ENCODE measurements at regions not wholly inside any gene's neighbourhood (a gene's known extent, or its start where the extent isn't known, plus 50 kb on each side); places are given as distances from the start of the nearest gene placed in this dataset.

- DNase-seq: no peak
Observed at GRCh38 chr11:95717314-95717713, 72.3 kb downstream of the FAM76B start.

GRCh38 chr11:95716266-95716665, 73.3 kb downstream of the FAM76B start:
- no peak for DNase-seq

GRCh38 chr11:95715777-95716241, 73.8 kb downstream of the FAM76B start:
- DNase-seq: peak; percentile 66

GRCh38 chr11:95714843-95715776, 74.5 kb downstream of the FAM76B start:
- no peak for DNase-seq

GRCh38 chr11:95713428-95713827, 76.2 kb downstream of the FAM76B start:
- no peak for DNase-seq

- peak; percentile 62 for DNase-seq
Observed at GRCh38 chr11:95711945-95712221, 77.7 kb downstream of the FAM76B start.

GRCh38 chr11:95711162-95711944, 78.2 kb downstream of the FAM76B start:
- DNase-seq: peak; percentile 44

GRCh38 chr11:95708681-95709080, 80.9 kb downstream of the FAM76B start:
- no peak for DNase-seq

GRCh38 chr11:95706974-95707387, 82.6 kb downstream of the FAM76B start:
- no peak for DNase-seq

- DNase-seq: peak; percentile 92
Observed at GRCh38 chr11:95705485-95706124, 84.0 kb downstream of the FAM76B start.

GRCh38 chr11:95704865-95705264, 84.7 kb downstream of the FAM76B start:
- no peak for DNase-seq

GRCh38 chr11:95703049-95703448, 86.5 kb downstream of the FAM76B start:
- DNase-seq: peak; percentile 45

- peak; percentile 21 for DNase-seq
Observed at GRCh38 chr11:95702526-95702925, 87.1 kb downstream of the FAM76B start.

- peak; percentile 50 for DNase-seq
Observed at GRCh38 chr11:95700471-95700817, 89.1 kb downstream of the FAM76B start.

GRCh38 chr11:95699631-95700470, 89.7 kb downstream of the FAM76B start:
- peak; percentile 54 for DNase-seq

- DNase-seq: peak; percentile 54
Observed at GRCh38 chr11:95698676-95699557, 90.7 kb downstream of the FAM76B start.

- DNase-seq: no peak
Observed at GRCh38 chr11:95697614-95698408, 91.8 kb downstream of the FAM76B start.

GRCh38 chr11:95695181-95695580, 94.4 kb downstream of the FAM76B start:
- DNase-seq: no peak

GRCh38 chr11:95693298-95693697, 96.3 kb downstream of the FAM76B start:
- no peak for DNase-seq

- no peak for DNase-seq
Observed at GRCh38 chr11:95692526-95693260, 96.9 kb downstream of the FAM76B start.
